K562 (cell line): ENCODE measurements at regions not wholly inside any gene's neighbourhood (a gene's known extent, or its start where the extent isn't known, plus 50 kb on each side); places are given as distances from the start of the nearest gene placed in this dataset.

ENCODE experiments used
- ATAC-seq: fragments of 200-7000 bp; cut with Tn5 transposase; 3 replicates; pipeline ENCODE4 v1.9.1; 2020; ENCODE audit warnings: moderate library complexity
- BruUV-seq: library from RNA; stranded (reverse); fragments of 400-500 nt; replicated peaks from 2 replicates; lab custom pipeline; 2021; lab: Mats Ljungman, UMichigan
- CTCF ChIA-PET: fragments of 300-600 bp; formaldehyde crosslinking; extraction: SDS; loops from one replicate; lab custom pipeline; 2021; ENCODE audit warnings: low intra/inter-chr PET ratio; lab: Yijun Ruan, JAX
- POLR2A ChIA-PET: fragments of 300-600, 350-650 bp; sonication (Branson Sonifier 250); formaldehyde crosslinking; extraction: SDS; loops from one replicate; lab custom pipeline; 2021; ENCODE audit warnings: antibody characterized with exemption, inconsistent platforms; lab: Yijun Ruan, JAX
- DNase-seq, 4 experiments: peaks; one replicate each; pipeline versions ENCODE4 v3.0.0 to v3.0.0-alpha.2; 2011 to 2018; ENCODE audit warnings: low spot score in 3 of 4, mixed read lengths in 3 of 4; ENCODE audit errors: extremely low read depth in 1 of 4
- FAIRE-seq: peaks from 2 replicates; lab custom pipeline; 2011; peaks lifted over from hg19 to GRCh38; lab: Jason Lieb, UNC
- H2AFZ ChIP-seq: 2 replicates; pipeline ENCODE4 v1.6.0; 2011; ENCODE audit warnings: low read depth, low read length, control low read depth, inconsistent platforms
- H3K27ac ChIP-seq: fragments of 200-600 bp; 3 replicates; pipeline ENCODE4 v1.8.0; 2011; ENCODE audit warnings: low read depth, mild to moderate bottlenecking, control low read depth, inconsistent platforms, low read length, moderate library complexity, mixed read lengths; ENCODE audit errors: extremely low read depth
- H3K27me3 ChIP-seq, 2 experiments: fragments of 300-600 bp in 1 of 2; 2 replicates in 1 of 2; 3 replicates in 1 of 2; pipeline versions ENCODE4 v1.6.0 to v1.8.0; 2011; ENCODE audit warnings: inconsistent platforms in 2 of 2, low read length in 2 of 2, mild to moderate bottlenecking in 1 of 2, mixed read lengths in 1 of 2, moderate library complexity in 1 of 2; ENCODE audit not compliant: control insufficient read depth in 2 of 2, insufficient read depth in 2 of 2
- H3K36me3 ChIP-seq: fragments of 300-600 bp; 3 replicates; pipeline ENCODE4 v1.8.0; 2011; ENCODE audit warnings: mild to moderate bottlenecking, low read length, inconsistent platforms; ENCODE audit not compliant: control insufficient read depth, insufficient read depth
- H3K4me1 ChIP-seq, 2 experiments: fragments of 200-600 bp in 1 of 2; replicated peaks in 1 of 2; 2 replicates in 1 of 2; 3 replicates in 1 of 2; pipeline versions ENCODE4 v1.5.1 to v1.8.0; 2011; ENCODE audit warnings: inconsistent platforms in 2 of 2, low read length in 2 of 2, mild to moderate bottlenecking in 1 of 2, mixed read lengths in 1 of 2, moderate library complexity in 1 of 2; ENCODE audit not compliant: control insufficient read depth in 2 of 2, insufficient read depth in 2 of 2
- H3K4me2 ChIP-seq: 2 replicates; pipeline ENCODE4 v1.6.1; 2011; ENCODE audit warnings: low read length, control low read depth, inconsistent platforms, mixed read lengths; ENCODE audit not compliant: insufficient read depth
- H3K4me3 ChIP-seq: fragments of 200-600 bp; sonication (generic), shearing (Covaris generic); 2 replicates; pipeline ENCODE4 v1.5.1; 2016; ENCODE audit warnings: control low read depth, inconsistent platforms
- H3K79me2 ChIP-seq: fragments of 200-600 bp; 3 replicates; pipeline ENCODE4 v1.8.0; 2011; ENCODE audit warnings: low read length, inconsistent platforms; ENCODE audit not compliant: control insufficient read depth, insufficient read depth
- H3K9ac ChIP-seq, 2 experiments: 2 replicates each; pipeline versions ENCODE4 v1.6.0 to v1.6.1; 2011; ENCODE audit warnings: low read depth in 2 of 2, low read length in 2 of 2, control low read depth in 1 of 2, inconsistent platforms in 1 of 2, mild to moderate bottlenecking in 1 of 2, mixed read lengths in 1 of 2; ENCODE audit not compliant: insufficient read depth in 1 of 2
- H3K9me1 ChIP-seq: one replicate; pipeline ENCODE4 v1.6.0; 2011; ENCODE audit warnings: inconsistent platforms, mild to moderate bottlenecking, low read length, moderate library complexity; ENCODE audit not compliant: control insufficient read depth, insufficient read depth
- H3K9me3 ChIP-seq: replicated peaks from 2 replicates; pipeline ENCODE4 v1.5.1; 2011; ENCODE audit warnings: low read depth, low read length, inconsistent platforms; ENCODE audit not compliant: control insufficient read depth, insufficient read depth
- H4K20me1 ChIP-seq: replicated peaks from 2 replicates; pipeline ENCODE4 v1.6.1; 2011; ENCODE audit warnings: low read length, inconsistent platforms, mixed read lengths; ENCODE audit not compliant: control insufficient read depth, insufficient read depth
- BCL6 ChIP-seq: fragments of 250-450 bp; sonication (Bioruptor Pico); IDR thresholded peaks from 2 replicates; pipeline ENCODE4 v1.4.0; 2020
- NFYB ChIP-seq: IDR thresholded peaks from 2 replicates; pipeline ENCODE4 v1.6.1; 2011; ENCODE audit warnings: mild to moderate bottlenecking, moderate library complexity; ENCODE audit not compliant: insufficient read length; ENCODE audit errors: extremely low read depth
- TAL1 ChIP-seq: fragments of 450-650 bp; IDR thresholded peaks from 2 replicates; pipeline ENCODE4 v1.6.1; 2016; ENCODE audit warnings: mild to moderate bottlenecking
- WGBS: fragments of 100-300 bp; shearing (Covaris generic); methylation state at CpG from one replicate; pipeline ENCODE4 v1.1.6; 2016; ENCODE audit warnings: low coverage, mixed read lengths; ENCODE audit not compliant: insufficient coverage; ENCODE audit errors: missing lambda C conversion rate; 5-methylcytosine and 5-hydroxymethylcytosine counted together
- in situ Hi-C: fragments of 300-500 bp; cut with MboI; formaldehyde crosslinking; loops from 4 replicates; pipeline ENCODE4 v1.15.0; 2018; ENCODE audit warnings: inconsistent platforms, mixed read lengths
- intact Hi-C: fragments of 100-400 bp; cut with micrococcal nuclease; formaldehyde crosslinking; loops from 2 replicates; pipeline ENCODE4 v1.14.2; 2022
- TF ChIP-seq, protein P1 (sequence below): fragments of 450-650 bp; formaldehyde crosslinking; conservative IDR thresholded peaks from 2 replicates; pipeline ENCODE4 v1.4.0; 2022; ENCODE audit warnings: mild to moderate bottlenecking, missing genetic modification characterization
- TF ChIP-seq, protein P2 (sequence below): sonication (generic); formaldehyde crosslinking; IDR thresholded peaks from 2 replicates; pipeline ENCODE4 v1.8.0; 2023; ENCODE audit warnings: mild to moderate bottlenecking, missing genetic modification reagents
- TF ChIP-seq, protein P3 (sequence below): fragments of 250-450 bp; sonication (Bioruptor Pico); IDR thresholded peaks from 2 replicates; pipeline ENCODE4 v1.8.0; 2021; ENCODE audit warnings: borderline replicate concordance, mild to moderate bottlenecking, moderate library complexity; ENCODE audit not compliant: poor library complexity, severe bottlenecking

DNA sequence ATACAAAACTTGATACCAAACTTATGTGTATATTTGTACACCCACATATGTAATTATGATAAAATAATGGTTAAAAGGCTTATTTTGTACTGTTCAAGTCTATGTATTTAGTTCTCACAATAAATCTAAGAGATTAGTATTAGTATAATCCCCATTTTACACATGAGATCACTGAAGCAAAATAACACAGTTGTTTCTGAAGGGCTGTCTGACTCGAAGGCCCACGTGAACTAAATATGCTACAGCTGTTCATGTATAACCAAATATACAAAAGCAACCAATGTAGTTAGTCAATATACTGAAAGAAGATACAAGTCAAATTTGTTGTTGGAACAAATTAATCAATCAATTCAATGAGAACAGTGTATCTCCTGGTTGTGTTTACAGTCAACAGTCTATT, 959.2 kb downstream of the EPHA7 start:
- Histone ChIP-seq H2AFZ (no peak overlapping the region), H3K27ac (no peak overlapping the region), H3K9me1 (no peaks in the 10 kb centered on the region), H4K20me1 (no peaks in the 10 kb centered on the region), H3K9ac (no peak overlapping the region), H3K27me3 (no peaks in the 10 kb centered on the region), H3K79me2 (no peaks in the 10 kb centered on the region), H3K4me3 (no peak overlapping the region), H3K4me1 (no peaks in the 10 kb centered on the region), H3K4me2 (no peak overlapping the region), H3K9me3 (no peaks in the 10 kb centered on the region; the same call in 1 of the 2 replicates), H3K36me3 (no peaks in the 10 kb centered on the region)
- DNase-seq, result no peak
- ChIA-PET POLR2A (no interaction called here), CTCF (no interaction called here)
- in situ Hi-C loops, result no loop called here
- whole genome bisulfite sequencing, result 3% methylated on average over 2 of the region's 2 CpGs
- TF ChIP-seq NFYB (no peak), TAL1 (no peak), BCL6 (no peak)
- TF ChIP-seq, protein P1, sequence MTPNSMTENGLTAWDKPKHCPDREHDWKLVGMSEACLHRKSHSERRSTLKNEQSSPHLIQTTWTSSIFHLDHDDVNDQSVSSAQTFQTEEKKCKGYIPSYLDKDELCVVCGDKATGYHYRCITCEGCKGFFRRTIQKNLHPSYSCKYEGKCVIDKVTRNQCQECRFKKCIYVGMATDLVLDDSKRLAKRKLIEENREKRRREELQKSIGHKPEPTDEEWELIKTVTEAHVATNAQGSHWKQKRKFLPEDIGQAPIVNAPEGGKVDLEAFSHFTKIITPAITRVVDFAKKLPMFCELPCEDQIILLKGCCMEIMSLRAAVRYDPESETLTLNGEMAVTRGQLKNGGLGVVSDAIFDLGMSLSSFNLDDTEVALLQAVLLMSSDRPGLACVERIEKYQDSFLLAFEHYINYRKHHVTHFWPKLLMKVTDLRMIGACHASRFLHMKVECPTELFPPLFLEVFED (CRISPR knock-in tag), result no peak
- TF ChIP-seq, protein P2, sequence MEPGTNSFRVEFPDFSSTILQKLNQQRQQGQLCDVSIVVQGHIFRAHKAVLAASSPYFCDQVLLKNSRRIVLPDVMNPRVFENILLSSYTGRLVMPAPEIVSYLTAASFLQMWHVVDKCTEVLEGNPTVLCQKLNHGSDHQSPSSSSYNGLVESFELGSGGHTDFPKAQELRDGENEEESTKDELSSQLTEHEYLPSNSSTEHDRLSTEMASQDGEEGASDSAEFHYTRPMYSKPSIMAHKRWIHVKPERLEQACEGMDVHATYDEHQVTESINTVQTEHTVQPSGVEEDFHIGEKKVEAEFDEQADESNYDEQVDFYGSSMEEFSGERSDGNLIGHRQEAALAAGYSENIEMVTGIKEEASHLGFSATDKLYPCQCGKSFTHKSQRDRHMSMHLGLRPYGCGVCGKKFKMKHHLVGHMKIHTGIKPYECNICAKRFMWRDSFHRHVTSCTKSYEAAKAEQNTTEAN, result no peak
- TF ChIP-seq, protein P3, sequence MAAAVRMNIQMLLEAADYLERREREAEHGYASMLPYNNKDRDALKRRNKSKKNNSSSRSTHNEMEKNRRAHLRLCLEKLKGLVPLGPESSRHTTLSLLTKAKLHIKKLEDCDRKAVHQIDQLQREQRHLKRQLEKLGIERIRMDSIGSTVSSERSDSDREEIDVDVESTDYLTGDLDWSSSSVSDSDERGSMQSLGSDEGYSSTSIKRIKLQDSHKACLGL, result no peak
- FAIRE-seq, result no peak
- ATAC-seq, result no peak
- no TSS peak for BruUV-seq
- intact Hi-C loops, result no loop called here
